GM12878 (cell line): ENCODE measurements at regions not wholly inside any gene's neighbourhood (a gene's known extent, or its start where the extent isn't known, plus 50 kb on each side); places are given as distances from the start of the nearest gene placed in this dataset.

Experiments
- ATAC-seq: fragments of 200-7000 bp; cut with Tn5 transposase; 3 replicates; pipeline ENCODE4 v1.9.1; 2020; ENCODE audit warnings: mild to moderate bottlenecking, moderate library complexity
- BruUV-seq: library from RNA; stranded (reverse); fragments of 400-500 nt; replicated peaks from 2 replicates; lab custom pipeline; 2021; lab: Mats Ljungman, UMichigan
- CTCF ChIA-PET: fragments of 300-600 bp; sonication (Branson Sonifier 250); formaldehyde crosslinking; extraction: SDS; loops from one replicate; lab custom pipeline; 2021; ENCODE audit warnings: inconsistent platforms; lab: Yijun Ruan, JAX
- POLR2A ChIA-PET: fragments of 350-600 bp; formaldehyde crosslinking; extraction: SDS; loops from one replicate; lab custom pipeline; 2021; ENCODE audit warnings: inconsistent platforms; lab: Charles Lee
- RAD21 ChIA-PET: fragments of 300-600 bp; sonication (Branson Sonifier 250); formaldehyde crosslinking; loops from one replicate; lab custom pipeline; 2023; ENCODE audit warnings: antibody characterized with exemption; ENCODE audit not compliant: unreplicated experiment; lab: Charles Lee
- SMC1A ChIA-PET: fragments of 300-600 bp; sonication (Branson Sonifier 250); formaldehyde crosslinking; loops from one replicate; lab custom pipeline; 2023; ENCODE audit not compliant: unreplicated experiment, uncharacterized antibody; lab: Charles Lee
- DNase-seq: peaks from one replicate; pipeline ENCODE4 v3.0.0-alpha.2; 2011; ENCODE audit warnings: low read depth, low spot score
- FAIRE-seq: peaks from 3 replicates; lab custom pipeline; 2011; peaks lifted over from hg19 to GRCh38; lab: Jason Lieb, UNC
- H2AFZ ChIP-seq: 2 replicates; pipeline ENCODE4 v1.6.0; 2011; ENCODE audit warnings: low read depth, low read length, control low read depth; ENCODE audit not compliant: control insufficient read depth
- H3K27ac ChIP-seq: 2 replicates; pipeline ENCODE4 v1.5.1; 2011; ENCODE audit warnings: control low read depth; ENCODE audit not compliant: control insufficient read depth, insufficient read depth
- H3K27me3 ChIP-seq, 2 experiments: replicated peaks in 1 of 2; 2 replicates each; pipeline versions ENCODE4 v1.6.0 to v1.6.1; 2011; ENCODE audit warnings: low read length in 1 of 2; ENCODE audit not compliant: control insufficient read depth in 2 of 2, insufficient read depth in 2 of 2
- H3K36me3 ChIP-seq, 2 experiments: 2 replicates each; pipeline ENCODE4 v1.5.1; 2011; ENCODE audit warnings: low read length in 1 of 2; ENCODE audit not compliant: control insufficient read depth in 2 of 2, insufficient read depth in 2 of 2
- H3K4me1 ChIP-seq: 2 replicates; pipeline ENCODE4 v1.6.1; 2011; ENCODE audit warnings: mild to moderate bottlenecking, low read length, moderate library complexity, mixed read lengths; ENCODE audit not compliant: control insufficient read depth, insufficient read depth
- H3K4me2 ChIP-seq: 2 replicates; pipeline ENCODE4 v1.6.0; 2011; ENCODE audit warnings: control low read depth; ENCODE audit not compliant: control insufficient read depth, insufficient read depth
- H3K4me3 ChIP-seq: fragments of 200-600 bp; sonication (generic); 2 replicates; pipeline ENCODE4 v1.5.1; 2016
- H3K79me2 ChIP-seq: 2 replicates; pipeline ENCODE4 v1.6.0; 2011; ENCODE audit warnings: low read length; ENCODE audit not compliant: control insufficient read depth, insufficient read depth
- H3K9ac ChIP-seq: 2 replicates; pipeline ENCODE4 v1.8.0; 2011; ENCODE audit warnings: low read length, control low read depth, mixed read lengths; ENCODE audit not compliant: control insufficient read depth, insufficient read depth
- H3K9me3 ChIP-seq: replicated peaks from 3 replicates; pipeline ENCODE4 v1.5.1; 2011; ENCODE audit warnings: mild to moderate bottlenecking, low read length; ENCODE audit not compliant: control insufficient read depth, insufficient read depth
- H4K20me1 ChIP-seq: 2 replicates; pipeline ENCODE4 v1.6.0; 2011; ENCODE audit not compliant: control insufficient read depth, insufficient read depth
- ETV6 ChIP-seq, 2 experiments: fragments of 450-650 bp in 1 of 2; IDR thresholded peaks in 1 of 2; conservative IDR thresholded peaks in 1 of 2; 2 replicates each; pipeline ENCODE4 v1.6.1; 2014; ENCODE audit warnings: antibody characterized with exemption in 1 of 2, borderline replicate concordance in 1 of 2, low read depth in 1 of 2, mild to moderate bottlenecking in 1 of 2, moderate library complexity in 1 of 2
- JUND ChIP-seq: IDR thresholded peaks from 2 replicates; pipeline ENCODE4 v1.6.1; 2012; ENCODE audit warnings: low read depth, mild to moderate bottlenecking, low read length, improper control_type of control experiment, moderate library complexity
- ZNF24 ChIP-seq: fragments of 450-650 bp; IDR thresholded peaks from 2 replicates; pipeline ENCODE4 v1.6.1; 2017; ENCODE audit warnings: antibody characterized with exemption, mild to moderate bottlenecking
- ZNF274 ChIP-seq: IDR thresholded peaks from one replicate; pipeline ENCODE4 v1.8.0; 2011; ENCODE audit not compliant: insufficient read length, insufficient read depth
- WGBS: methylation state at CpG from one replicate; pipeline ENCODE4 v1.1.6; 2016; ENCODE audit warnings: low lambda C conversion rate; ENCODE audit not compliant: insufficient replicate concordance, insufficient coverage; ENCODE audit errors: missing lambda C conversion rate; 5-methylcytosine and 5-hydroxymethylcytosine counted together
- in situ Hi-C: fragments of 300-500 bp; cut with MboI; formaldehyde crosslinking; loops from 9 replicates; pipeline ENCODE4 v1.14.3; 2018; ENCODE audit warnings: mixed read lengths
- intact Hi-C: fragments of 100-400 bp; cut with micrococcal nuclease; formaldehyde crosslinking; loops from one replicate; pipeline ENCODE4 v1.14.2; 2022; ENCODE audit not compliant: unreplicated experiment
- TF ChIP-seq, protein P1 (sequence below): IDR thresholded peaks from 2 replicates; pipeline ENCODE4 v1.6.1; 2011; ENCODE audit warnings: borderline replicate concordance, low read depth, mild to moderate bottlenecking, moderate library complexity, low read length; ENCODE audit not compliant: insufficient read depth, poor library complexity, severe bottlenecking
- TF ChIP-seq, protein P2 (sequence below): fragments of 450-650 bp; IDR thresholded peaks from 2 replicates; pipeline ENCODE4 v1.6.1; 2018; ENCODE audit warnings: borderline replicate concordance, mild to moderate bottlenecking; ENCODE audit not compliant: partially characterized antibody
- TF ChIP-seq, protein P3 (sequence below): IDR thresholded peaks from 2 replicates; pipeline ENCODE4 v1.6.1; 2012; ENCODE audit warnings: mild to moderate bottlenecking, low read depth, low read length

DNA sequence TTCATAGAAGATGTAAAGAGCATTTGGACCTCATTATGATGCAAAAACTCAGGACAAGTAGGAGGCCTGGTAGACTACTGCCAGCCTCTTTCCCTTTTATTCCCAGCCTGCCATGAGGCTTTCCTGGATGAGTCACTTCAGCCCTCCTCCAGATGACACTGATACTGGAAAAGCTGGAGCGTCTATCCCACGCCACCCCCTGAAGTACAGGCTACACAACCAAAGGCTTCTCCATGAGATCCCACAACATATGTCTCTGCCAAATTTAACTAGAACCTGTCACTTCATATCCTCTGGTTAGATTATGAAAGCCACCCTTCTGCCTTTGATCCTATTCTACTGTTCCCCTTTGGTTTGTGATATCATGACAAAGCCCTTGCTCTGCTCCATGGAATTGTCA lies 56.1 kb upstream of the CPNE4 start:
- BruUV-seq: no TSS peak
- 12% methylated on average over 2 of the region's 2 CpGs for WGBS

DNA sequence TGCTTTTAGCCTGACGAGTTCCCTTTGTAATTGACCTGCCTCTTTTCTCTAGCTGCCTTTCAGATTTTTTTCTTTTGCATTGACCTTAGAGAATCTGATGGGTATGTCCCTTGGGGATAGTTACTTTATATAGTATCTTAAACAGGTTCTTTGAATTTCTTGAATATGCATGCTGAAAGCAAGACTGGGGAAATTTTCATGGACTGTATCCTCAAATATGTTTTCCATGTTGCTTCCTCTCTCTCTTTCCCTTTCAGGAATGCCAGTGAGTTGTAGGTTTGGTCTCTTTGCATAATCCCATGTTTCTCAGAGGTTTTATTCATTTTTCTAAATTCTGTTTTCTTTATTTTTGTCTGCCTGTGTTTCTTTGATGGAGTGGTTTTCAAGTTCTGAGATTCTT lies 81.8 kb upstream of the CPNE4 start:
- DNase-seq (no peak), FAIRE-seq (no peak), ATAC-seq (no peak)
- CTCF ChIA-PET: no interaction called here
- no peaks in the 10 kb centered on the region for H3K4me1 ChIP-seq
- no peaks in the 10 kb centered on the region for H4K20me1 ChIP-seq
- H3K9me3 ChIP-seq: no peaks in the 10 kb centered on the region
- H3K9ac ChIP-seq: no peak overlapping the region
- no TSS peak for BruUV-seq
- H2AFZ ChIP-seq: no peak overlapping the region
- SMC1A ChIA-PET: no interaction called here
- no peaks in the 10 kb centered on the region for H3K27me3 ChIP-seq
- WGBS: 0% methylated on average over 1 of the region's 1 CpG
- no peaks in the 10 kb centered on the region for H3K79me2 ChIP-seq
- H3K36me3 ChIP-seq: no peaks in the 10 kb centered on the region
- RAD21 ChIA-PET: no interaction called here
- TF ChIP-seq JUND: no peak
- TF ChIP-seq ETV6 (conservative IDR thresholded peaks at IDR 0.05 in 1 of 2, IDR thresholded peaks at IDR 0.05 in 1 of 2; ENCODE audit: borderline replicate concordance in 1 of 2, low read depth in 1 of 2): no peak
- TF ChIP-seq, protein P1, sequence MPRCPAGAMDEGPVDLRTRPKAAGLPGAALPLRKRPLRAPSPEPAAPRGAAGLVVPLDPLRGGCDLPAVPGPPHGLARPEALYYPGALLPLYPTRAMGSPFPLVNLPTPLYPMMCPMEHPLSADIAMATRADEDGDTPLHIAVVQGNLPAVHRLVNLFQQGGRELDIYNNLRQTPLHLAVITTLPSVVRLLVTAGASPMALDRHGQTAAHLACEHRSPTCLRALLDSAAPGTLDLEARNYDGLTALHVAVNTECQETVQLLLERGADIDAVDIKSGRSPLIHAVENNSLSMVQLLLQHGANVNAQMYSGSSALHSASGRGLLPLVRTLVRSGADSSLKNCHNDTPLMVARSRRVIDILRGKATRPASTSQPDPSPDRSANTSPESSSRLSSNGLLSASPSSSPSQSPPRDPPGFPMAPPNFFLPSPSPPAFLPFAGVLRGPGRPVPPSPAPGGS: no peak
- no peak for TF ChIP-seq ZNF274
- no peak for TF ChIP-seq ZNF24
- TF ChIP-seq, protein P2, sequence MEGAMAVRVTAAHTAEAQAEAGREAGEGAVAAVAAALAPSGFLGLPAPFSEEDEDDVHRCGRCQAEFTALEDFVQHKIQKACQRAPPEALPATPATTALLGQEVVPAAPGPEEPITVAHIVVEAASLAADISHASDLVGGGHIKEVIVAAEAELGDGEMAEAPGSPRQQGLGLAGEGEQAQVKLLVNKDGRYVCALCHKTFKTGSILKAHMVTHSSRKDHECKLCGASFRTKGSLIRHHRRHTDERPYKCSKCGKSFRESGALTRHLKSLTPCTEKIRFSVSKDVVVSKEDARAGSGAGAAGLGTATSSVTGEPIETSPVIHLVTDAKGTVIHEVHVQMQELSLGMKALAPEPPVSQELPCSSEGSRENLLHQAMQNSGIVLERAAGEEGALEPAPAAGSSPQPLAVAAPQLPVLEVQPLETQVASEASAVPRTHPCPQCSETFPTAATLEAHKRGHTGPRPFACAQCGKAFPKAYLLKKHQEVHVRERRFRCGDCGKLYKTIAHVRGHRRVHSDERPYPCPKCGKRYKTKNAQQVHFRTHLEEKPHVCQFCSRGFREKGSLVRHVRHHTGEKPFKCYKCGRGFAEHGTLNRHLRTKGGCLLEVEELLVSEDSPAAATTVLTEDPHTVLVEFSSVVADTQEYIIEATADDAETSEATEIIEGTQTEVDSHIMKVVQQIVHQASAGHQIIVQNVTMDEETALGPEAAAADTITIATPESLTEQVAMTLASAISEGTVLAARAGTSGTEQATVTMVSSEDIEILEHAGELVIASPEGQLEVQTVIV: no peak
- H3K4me2 ChIP-seq: no peak overlapping the region
- no peak overlapping the region for H3K27ac ChIP-seq
- in situ Hi-C loops: no loop called here
- no peak overlapping the region for H3K4me3 ChIP-seq
- intact Hi-C loops: no loop called here
- POLR2A ChIA-PET: no interaction called here

More for the DNA sequence above, 56.1 kb upstream of the CPNE4 start:
- no peaks in the 10 kb centered on the region for H3K27me3 ChIP-seq
- ChIA-PET POLR2A (no interaction called here), CTCF (no interaction called here), RAD21 (no interaction called here), SMC1A (no interaction called here)
- no peaks in the 10 kb centered on the region for H3K79me2 ChIP-seq
- no peak overlapping the region for H3K27ac ChIP-seq
- in situ Hi-C loops: no loop called here
- H3K4me1 ChIP-seq: no peaks in the 10 kb centered on the region
- intact Hi-C loops: no loop called here
- H3K9me3 ChIP-seq: no peaks in the 10 kb centered on the region
- no peak for FAIRE-seq
- H3K36me3 ChIP-seq: no peaks in the 10 kb centered on the region
- H3K4me2 ChIP-seq: no peak overlapping the region
- no peak overlapping the region for H3K4me3 ChIP-seq
- TF ChIP-seq, protein P3, sequence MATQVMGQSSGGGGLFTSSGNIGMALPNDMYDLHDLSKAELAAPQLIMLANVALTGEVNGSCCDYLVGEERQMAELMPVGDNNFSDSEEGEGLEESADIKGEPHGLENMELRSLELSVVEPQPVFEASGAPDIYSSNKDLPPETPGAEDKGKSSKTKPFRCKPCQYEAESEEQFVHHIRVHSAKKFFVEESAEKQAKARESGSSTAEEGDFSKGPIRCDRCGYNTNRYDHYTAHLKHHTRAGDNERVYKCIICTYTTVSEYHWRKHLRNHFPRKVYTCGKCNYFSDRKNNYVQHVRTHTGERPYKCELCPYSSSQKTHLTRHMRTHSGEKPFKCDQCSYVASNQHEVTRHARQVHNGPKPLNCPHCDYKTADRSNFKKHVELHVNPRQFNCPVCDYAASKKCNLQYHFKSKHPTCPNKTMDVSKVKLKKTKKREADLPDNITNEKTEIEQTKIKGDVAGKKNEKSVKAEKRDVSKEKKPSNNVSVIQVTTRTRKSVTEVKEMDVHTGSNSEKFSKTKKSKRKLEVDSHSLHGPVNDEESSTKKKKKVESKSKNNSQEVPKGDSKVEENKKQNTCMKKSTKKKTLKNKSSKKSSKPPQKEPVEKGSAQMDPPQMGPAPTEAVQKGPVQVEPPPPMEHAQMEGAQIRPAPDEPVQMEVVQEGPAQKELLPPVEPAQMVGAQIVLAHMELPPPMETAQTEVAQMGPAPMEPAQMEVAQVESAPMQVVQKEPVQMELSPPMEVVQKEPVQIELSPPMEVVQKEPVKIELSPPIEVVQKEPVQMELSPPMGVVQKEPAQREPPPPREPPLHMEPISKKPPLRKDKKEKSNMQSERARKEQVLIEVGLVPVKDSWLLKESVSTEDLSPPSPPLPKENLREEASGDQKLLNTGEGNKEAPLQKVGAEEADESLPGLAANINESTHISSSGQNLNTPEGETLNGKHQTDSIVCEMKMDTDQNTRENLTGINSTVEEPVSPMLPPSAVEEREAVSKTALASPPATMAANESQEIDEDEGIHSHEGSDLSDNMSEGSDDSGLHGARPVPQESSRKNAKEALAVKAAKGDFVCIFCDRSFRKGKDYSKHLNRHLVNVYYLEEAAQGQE: no peak
- DNase-seq: no peak
- H2AFZ ChIP-seq: no peak overlapping the region
- H4K20me1 ChIP-seq: no peaks in the 10 kb centered on the region
- H3K9ac ChIP-seq: no peak overlapping the region
- no peak for ATAC-seq
